Natural killer cell (primary cell): ENCODE measurements at regions not wholly inside any gene's neighbourhood (a gene's known extent, or its start where the extent isn't known, plus 50 kb on each side); places are given as distances from the start of the nearest gene placed in this dataset.

Source experiments
- ATAC-seq, 3 donors: fragments of 150-1000 bp in 2 of 3; fragments of 200-7000 bp in 1 of 3; cut with Tn5 transposase; 1 replicate in 1 of 3; 2 replicates in 2 of 3; pipeline ENCODE4 v1.10.0; 2021; ENCODE audit warnings: mild to moderate bottlenecking in 2 of 3, moderate library complexity in 2 of 3
- DNase-seq, 2 donors: peaks; one replicate each; pipeline versions ENCODE4 v3.0.0 to v3.0.0-alpha.2; 2013 to 2021; ENCODE audit warnings: mixed read lengths in 1 of 2
- H3K27ac ChIP-seq: one replicate; pipeline ENCODE4 v1.5.1; 2013; ENCODE audit warnings: mild to moderate bottlenecking, low read length
- H3K27me3 ChIP-seq: one replicate; pipeline ENCODE4 v1.6.1; 2013; ENCODE audit warnings: low read length; ENCODE audit not compliant: control insufficient read depth, insufficient read depth
- H3K36me3 ChIP-seq: one replicate; pipeline ENCODE4 v1.6.1; 2013; ENCODE audit warnings: low read length; ENCODE audit not compliant: control insufficient read depth, insufficient read depth
- H3K4me1 ChIP-seq: one replicate; pipeline ENCODE4 v1.6.1; 2013; ENCODE audit warnings: low read length; ENCODE audit not compliant: control insufficient read depth, insufficient read depth
- H3K4me3 ChIP-seq: one replicate; pipeline ENCODE4 v1.5.1; 2013; ENCODE audit warnings: low read length
- H3K9me3 ChIP-seq: one replicate; pipeline ENCODE4 v1.6.1; 2013; ENCODE audit warnings: low read length; ENCODE audit not compliant: control insufficient read depth, insufficient read depth
- H3K27ac Mint-ChIP-seq, 2 donors: one replicate each; pipeline ENCODE4 v1.8.0; 2022; ENCODE audit warnings: mild to moderate bottlenecking in 2 of 2, mixed read lengths in 2 of 2, moderate library complexity in 1 of 2
- H3K27me3 Mint-ChIP-seq, 2 donors: one replicate each; pipeline ENCODE4 v1.8.0; 2022; ENCODE audit warnings: low read depth in 2 of 2, mixed read lengths in 2 of 2
- H3K36me3 Mint-ChIP-seq: one replicate; pipeline ENCODE4 v1.8.0; 2022; ENCODE audit warnings: mixed read lengths
- H3K4me1 Mint-ChIP-seq, 2 donors: one replicate each; pipeline ENCODE4 v1.8.0; 2022; ENCODE audit warnings: mixed read lengths in 2 of 2
- H3K4me3 Mint-ChIP-seq: one replicate; pipeline ENCODE4 v1.8.0; 2022; ENCODE audit warnings: mild to moderate bottlenecking, moderate library complexity, mixed read lengths
- H3K9me3 Mint-ChIP-seq, 2 donors: one replicate each; pipeline ENCODE4 v1.8.0; 2022; ENCODE audit warnings: mixed read lengths in 2 of 2
- WGBS: methylation state at CpG from one replicate; pipeline ENCODE4 v1.1.7; 2013; ENCODE audit warnings: missing lambda C conversion rate; ENCODE audit not compliant: insufficient coverage; 5-methylcytosine and 5-hydroxymethylcytosine counted together
- intact Hi-C: fragments of 100-400 bp; cut with micrococcal nuclease; formaldehyde crosslinking; loops from one replicate; pipeline ENCODE4 v1.14.2; 2022
- TF ChIP-seq, protein P1 (sequence below): fragments of 200-600 bp; IDR thresholded peaks from one replicate; pipeline ENCODE4 v1.8.0; 2022; ENCODE audit warnings: antibody characterized with exemption

DNA sequence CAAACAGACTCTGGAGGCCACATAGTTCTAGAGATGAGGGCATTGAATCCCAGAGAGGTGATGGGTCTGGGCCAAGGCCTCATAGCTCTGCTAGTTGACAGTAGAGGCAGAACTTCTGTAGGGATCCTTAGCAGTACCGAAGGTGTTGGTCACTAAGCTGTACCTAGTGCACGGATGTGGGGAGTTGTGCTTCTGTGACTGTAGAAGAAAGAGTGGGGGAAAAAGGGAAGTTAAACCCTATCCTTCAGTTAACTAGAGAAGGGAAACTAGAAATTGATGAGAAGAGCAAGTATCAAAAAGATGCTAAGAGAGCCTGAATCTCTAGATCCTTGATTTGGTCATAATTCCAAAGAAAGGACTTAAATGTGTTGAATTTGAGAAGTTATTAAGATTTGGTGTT, 186.7 kb downstream of the NFKBIZ start:
- no peak for DNase-seq
- 17% methylated on average over 2 of the region's 2 CpGs for WGBS
- Histone ChIP-seq H3K27me3 (no peaks in the 10 kb centered on the region), H3K36me3 (no peaks in the 10 kb centered on the region), H3K4me1 (peaks cover 6% of the 10 kb centered on the region), H3K27ac (no peak overlapping the region), H3K9me3 (no peaks in the 10 kb centered on the region), H3K4me3 (no peak overlapping the region)
- intact Hi-C loops: no loop called here
- Mint-ChIP-seq H3K9me3 (peaks cover 0 to 3% of the 10 kb centered on the region in 2 donors), H3K4me1 (peaks cover 0 to 5% of the 10 kb centered on the region in 2 donors), H3K36me3 (no peaks in the 10 kb centered on the region), H3K27ac (no peak overlapping the region), H3K4me3 (no peak overlapping the region), H3K27me3 (peaks cover 0 to under 1% of the 10 kb centered on the region in 2 donors)
- ATAC-seq: no peak
- TF ChIP-seq, protein P1, sequence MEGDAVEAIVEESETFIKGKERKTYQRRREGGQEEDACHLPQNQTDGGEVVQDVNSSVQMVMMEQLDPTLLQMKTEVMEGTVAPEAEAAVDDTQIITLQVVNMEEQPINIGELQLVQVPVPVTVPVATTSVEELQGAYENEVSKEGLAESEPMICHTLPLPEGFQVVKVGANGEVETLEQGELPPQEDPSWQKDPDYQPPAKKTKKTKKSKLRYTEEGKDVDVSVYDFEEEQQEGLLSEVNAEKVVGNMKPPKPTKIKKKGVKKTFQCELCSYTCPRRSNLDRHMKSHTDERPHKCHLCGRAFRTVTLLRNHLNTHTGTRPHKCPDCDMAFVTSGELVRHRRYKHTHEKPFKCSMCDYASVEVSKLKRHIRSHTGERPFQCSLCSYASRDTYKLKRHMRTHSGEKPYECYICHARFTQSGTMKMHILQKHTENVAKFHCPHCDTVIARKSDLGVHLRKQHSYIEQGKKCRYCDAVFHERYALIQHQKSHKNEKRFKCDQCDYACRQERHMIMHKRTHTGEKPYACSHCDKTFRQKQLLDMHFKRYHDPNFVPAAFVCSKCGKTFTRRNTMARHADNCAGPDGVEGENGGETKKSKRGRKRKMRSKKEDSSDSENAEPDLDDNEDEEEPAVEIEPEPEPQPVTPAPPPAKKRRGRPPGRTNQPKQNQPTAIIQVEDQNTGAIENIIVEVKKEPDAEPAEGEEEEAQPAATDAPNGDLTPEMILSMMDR: no peak

DNA sequence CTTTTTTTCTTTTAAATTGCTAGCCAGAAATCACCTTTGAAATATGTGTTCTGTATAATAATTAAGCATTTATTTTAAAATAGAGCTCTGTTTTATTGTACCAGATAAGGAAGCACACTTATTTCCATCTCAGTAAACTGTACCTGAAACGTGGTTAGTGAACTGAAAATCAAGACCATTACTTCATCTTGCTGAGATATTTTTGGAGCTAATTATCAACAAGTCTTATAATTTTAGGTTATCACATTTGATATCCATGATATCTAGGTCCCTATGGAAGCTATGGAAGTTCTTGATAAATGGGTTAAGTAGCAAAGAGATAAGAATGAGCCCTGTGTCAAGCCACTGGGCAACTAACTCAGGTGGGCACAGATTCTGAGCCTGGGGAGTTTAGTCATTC, 187.2 kb downstream of the NFKBIZ start:
- intact Hi-C loops: no loop called here
- H3K36me3 ChIP-seq: no peaks in the 10 kb centered on the region
- ATAC-seq (no peak), DNase-seq (no peak)
- Mint-ChIP-seq H3K36me3 (no peaks in the 10 kb centered on the region), H3K27ac (no peak overlapping the region), H3K4me1 (peaks cover 0 to 5% of the 10 kb centered on the region in 2 donors), H3K27me3 (peaks cover 0 to 2% of the 10 kb centered on the region in 2 donors), H3K4me3 (no peak overlapping the region), H3K9me3 (peaks cover 0 to 5% of the 10 kb centered on the region in 2 donors)
- H3K27me3 ChIP-seq: no peaks in the 10 kb centered on the region
- H3K27ac ChIP-seq: no peak overlapping the region
- H3K9me3 ChIP-seq: no peaks in the 10 kb centered on the region
- H3K4me3 ChIP-seq: no peak overlapping the region
- TF ChIP-seq, protein P1: no peak
- H3K4me1 ChIP-seq: peaks cover 6% of the 10 kb centered on the region
- no CpG with 5 or more reads among the region's 1 CpG for WGBS

DNA sequence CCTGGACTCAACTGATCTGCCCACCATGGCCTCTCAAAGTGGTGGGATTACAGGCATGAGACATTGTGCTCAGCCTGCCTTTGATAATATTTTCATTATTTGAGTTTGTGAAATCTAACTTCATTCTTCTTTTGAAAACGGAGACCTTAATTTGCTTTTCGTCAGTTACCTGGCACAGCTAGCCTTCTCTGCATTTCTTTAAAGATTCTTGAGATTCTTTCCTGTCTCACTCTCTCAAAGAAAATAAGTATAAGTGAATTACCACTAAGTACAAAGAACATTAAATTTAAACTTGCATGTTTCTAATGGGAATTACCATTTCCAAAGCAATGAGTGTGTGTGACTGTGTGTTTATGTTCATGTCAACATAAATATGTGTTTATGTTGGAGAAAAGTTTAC, 187.9 kb downstream of the NFKBIZ start:
- TF ChIP-seq, protein P1: no peak
- Histone ChIP-seq H3K9me3 (no peaks in the 10 kb centered on the region), H3K27ac (no peak overlapping the region), H3K27me3 (no peaks in the 10 kb centered on the region), H3K4me3 (no peak overlapping the region), H3K4me1 (peaks cover 6% of the 10 kb centered on the region), H3K36me3 (no peaks in the 10 kb centered on the region)
- intact Hi-C loops: no loop called here
- DNase-seq (no peak), ATAC-seq (no peak)
- Mint-ChIP-seq H3K27ac (no peak overlapping the region), H3K36me3 (no peaks in the 10 kb centered on the region), H3K27me3 (peaks cover 0 to 2% of the 10 kb centered on the region in 2 donors), H3K4me1 (peaks cover 0 to 5% of the 10 kb centered on the region in 2 donors), H3K9me3 (peaks cover 0 to 5% of the 10 kb centered on the region in 2 donors), H3K4me3 (no peak overlapping the region)
- 100% methylated on average over 2 of the region's 2 CpGs for WGBS

DNA sequence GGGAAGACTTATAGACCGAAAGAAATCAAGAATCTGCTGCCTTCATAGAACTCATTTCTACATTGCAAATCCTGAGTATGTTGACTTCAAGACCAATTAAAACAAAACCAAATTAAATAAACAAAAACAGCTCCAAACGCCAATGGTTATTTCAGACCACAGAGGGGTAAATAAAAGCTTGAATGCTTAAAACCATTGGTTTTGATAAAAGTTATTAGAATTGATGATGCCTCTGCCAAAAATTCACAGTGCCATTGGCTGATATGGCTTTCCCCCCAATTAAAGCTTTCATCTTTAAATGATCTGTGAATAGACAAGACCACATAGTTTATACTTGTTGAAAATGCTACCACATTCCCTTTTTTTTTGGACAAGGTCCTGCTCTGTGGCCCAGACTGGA, 188.5 kb downstream of the NFKBIZ start:
- WGBS: 94% methylated on average over 2 of the region's 2 CpGs
- Mint-ChIP-seq H3K4me1 (peaks cover 0 to 5% of the 10 kb centered on the region in 2 donors), H3K27me3 (peaks cover 0 to 2% of the 10 kb centered on the region in 2 donors), H3K9me3 (peaks cover 0 to 5% of the 10 kb centered on the region in 2 donors), H3K4me3 (no peak overlapping the region), H3K36me3 (no peaks in the 10 kb centered on the region), H3K27ac (no peak overlapping the region)
- TF ChIP-seq, protein P1: no peak
- Histone ChIP-seq H3K36me3 (no peaks in the 10 kb centered on the region), H3K4me3 (no peak overlapping the region), H3K27ac (no peak overlapping the region), H3K27me3 (no peaks in the 10 kb centered on the region), H3K4me1 (peaks cover 6% of the 10 kb centered on the region), H3K9me3 (no peaks in the 10 kb centered on the region)
- DNase-seq (no peak), ATAC-seq (no peak)
- intact Hi-C loops: no loop called here
